ENCODE measurements at regions not wholly inside any gene's neighbourhood (a gene's known extent, or its start where the extent isn't known, plus 50 kb on each side); places are given as distances from the start of the nearest gene placed in this dataset.

GRCh38 chr3:102302020-102302419, 132.8 kb upstream of the ZPLD1 start:
- TF ChIP-seq CTCF (IDR thresholded peaks at IDR 0.05 in 8 of 11, conservative IDR thresholded peaks at IDR 0.05 in 3 of 11) = no peak
- no peak for TF ChIP-seq POLR2AphosphoS5 (IDR thresholded peaks at IDR 0.05)

Measured in spleen (tissue), 7 donors.